Common myeloid progenitor, CD34-positive (primary cell): ENCODE measurements at regions not wholly inside any gene's neighbourhood (a gene's known extent, or its start where the extent isn't known, plus 50 kb on each side); places are given as distances from the start of the nearest gene placed in this dataset.

ENCODE experiments used
- CTCF ChIA-PET: fragments of 350-600 bp; sonication (Branson Sonifier 250); formaldehyde crosslinking; loops from one replicate; lab custom pipeline; 2021; ENCODE audit warnings: antibody characterized with exemption; lab: Charles Lee
- POLR2A ChIA-PET: fragments of 350-600 bp; sonication (Branson Sonifier 250); formaldehyde crosslinking; loops from one replicate; lab custom pipeline; 2021; ENCODE audit warnings: antibody characterized with exemption; lab: Charles Lee
- DNase-seq, 3 donors: peaks; one replicate each; pipeline versions ENCODE4 v3.0.0 to v3.0.0-alpha.2; 2013
- H3K27ac ChIP-seq, 2 experiments: 1 replicate in 1 of 2; 2 replicates in 1 of 2; pipeline ENCODE4 v1.7.0; 2013; ENCODE audit warnings: inconsistent platforms in 2 of 2, low read length in 2 of 2, mild to moderate bottlenecking in 2 of 2, low read depth in 1 of 2, moderate library complexity in 1 of 2; ENCODE audit not compliant: severe bottlenecking in 2 of 2, insufficient read depth in 1 of 2, poor library complexity in 1 of 2
- H3K27me3 ChIP-seq, 5 experiments: replicated peaks in 2 of 5; 1 replicate in 3 of 5; 2 replicates in 2 of 5; pipeline versions ENCODE4 v1.6.1 to v1.7.0; 2013; ENCODE audit warnings: low read length in 4 of 5, mild to moderate bottlenecking in 2 of 5, moderate library complexity in 2 of 5, inconsistent platforms in 1 of 5; ENCODE audit not compliant: insufficient read depth in 5 of 5, control insufficient read depth in 4 of 5
- H3K36me3 ChIP-seq, 4 experiments: 1 replicate in 2 of 4; 2 replicates in 2 of 4; pipeline versions ENCODE4 v1.6.1 to v1.7.0; 2013; ENCODE audit warnings: low read length in 3 of 4, control low read depth in 1 of 4, mild to moderate bottlenecking in 1 of 4; ENCODE audit not compliant: control insufficient read depth in 4 of 4, insufficient read depth in 4 of 4
- H3K4me1 ChIP-seq, 4 experiments: 1 replicate in 3 of 4; 2 replicates in 1 of 4; pipeline versions ENCODE4 v1.6.1 to v1.7.1; 2013; ENCODE audit warnings: low read length in 3 of 4, mild to moderate bottlenecking in 3 of 4, control low read depth in 1 of 4, inconsistent platforms in 1 of 4, moderate library complexity in 1 of 4; ENCODE audit not compliant: control insufficient read depth in 4 of 4, insufficient read depth in 4 of 4; ENCODE audit errors: control extremely low read depth in 1 of 4
- H3K4me3 ChIP-seq, 7 experiments: 1 replicate in 4 of 7; 2 replicates in 3 of 7; pipeline versions ENCODE4 v1.5.1 to v1.7.0; 2013; ENCODE audit warnings: mild to moderate bottlenecking in 7 of 7, low read length in 6 of 7, moderate library complexity in 6 of 7, inconsistent platforms in 2 of 7, low read depth in 2 of 7, control low read depth in 1 of 7; ENCODE audit not compliant: insufficient read depth in 4 of 7, control insufficient read depth in 1 of 7; ENCODE audit errors: extremely low read depth in 1 of 7
- H3K9me3 ChIP-seq, 5 experiments: 1 replicate in 4 of 5; 2 replicates in 1 of 5; pipeline versions ENCODE4 v1.6.1 to v1.7.1; 2013; ENCODE audit warnings: low read length in 4 of 5, mild to moderate bottlenecking in 2 of 5, inconsistent platforms in 1 of 5, low read depth in 1 of 5, moderate library complexity in 1 of 5; ENCODE audit not compliant: control insufficient read depth in 4 of 5, insufficient read depth in 2 of 5; ENCODE audit errors: control extremely low read depth in 1 of 5
- WGBS: methylation state at CpG from one replicate; pipeline ENCODE4 v1.1.5; 2013; ENCODE audit not compliant: insufficient coverage; 5-methylcytosine and 5-hydroxymethylcytosine counted together

- ChIA-PET POLR2A (no interaction called here), CTCF (interaction anchor here (1.4 kb wide), 1 partner anchor 11 kb away, joined by 3 read pairs; no protein-coding TSS in a partner anchor)
- Histone ChIP-seq H3K4me3 (no peak overlapping the region), H3K27ac (no peak overlapping the region), H3K27me3 (no peaks in the 10 kb centered on the region), H3K36me3 (no peaks in the 10 kb centered on the region), H3K4me1 (peaks cover 0 to 7% (median 5%) of the 10 kb centered on the region in 4 experiments), H3K9me3 (no peaks in the 10 kb centered on the region)
- WGBS = 100% methylated on average over 2 of the region's 4 CpGs
- no peak for DNase-seq
Measured at GRCh38 chr9:99606957-99607356, 214.7 kb upstream of the NR4A3 start.

DNA sequence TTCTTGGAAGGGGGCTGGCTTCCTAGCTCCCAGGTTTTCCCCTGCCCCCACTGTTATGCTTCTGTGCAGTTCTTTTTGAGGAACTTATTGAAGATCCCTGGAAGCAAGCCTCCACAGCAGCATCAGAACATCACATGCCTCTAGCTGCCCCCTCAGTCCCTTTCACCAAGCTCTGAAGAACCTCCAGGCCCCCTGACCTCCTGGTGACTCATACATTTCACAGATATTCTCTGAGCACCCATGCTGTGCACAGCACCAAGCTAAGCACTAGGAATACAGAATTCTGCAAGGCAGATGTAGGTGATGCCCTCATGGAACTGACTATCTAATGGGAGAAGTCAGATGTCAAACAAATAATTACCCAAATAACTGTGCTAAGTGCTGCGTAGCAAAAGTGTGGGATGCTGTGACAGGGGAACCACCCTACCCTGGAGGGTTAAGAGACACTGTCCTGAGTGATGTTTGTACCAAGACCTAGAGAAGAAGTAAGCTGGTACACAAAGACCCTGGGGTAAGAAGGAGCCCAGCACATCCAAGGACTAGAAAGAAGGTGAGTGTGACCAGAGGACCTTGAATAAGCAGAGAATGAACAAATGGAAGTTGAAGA is 213.7 kb upstream of the NR4A3 start:
- no peak overlapping the region for H3K4me3 ChIP-seq
- ChIA-PET POLR2A (no interaction called here), CTCF (interaction anchor here (1.4 kb wide), 1 partner anchor 12 kb away, joined by 3 read pairs; no protein-coding TSS in a partner anchor)
- DNase-seq = no peak
- H3K4me1 ChIP-seq = no peaks in the 10 kb centered on the region
- no peaks in the 10 kb centered on the region for H3K36me3 ChIP-seq
- no peaks in the 10 kb centered on the region for H3K9me3 ChIP-seq
- H3K27me3 ChIP-seq = no peaks in the 10 kb centered on the region
- no CpG with 5 or more reads among the region's 1 CpG for WGBS
- H3K27ac ChIP-seq = no peak overlapping the region

DNA sequence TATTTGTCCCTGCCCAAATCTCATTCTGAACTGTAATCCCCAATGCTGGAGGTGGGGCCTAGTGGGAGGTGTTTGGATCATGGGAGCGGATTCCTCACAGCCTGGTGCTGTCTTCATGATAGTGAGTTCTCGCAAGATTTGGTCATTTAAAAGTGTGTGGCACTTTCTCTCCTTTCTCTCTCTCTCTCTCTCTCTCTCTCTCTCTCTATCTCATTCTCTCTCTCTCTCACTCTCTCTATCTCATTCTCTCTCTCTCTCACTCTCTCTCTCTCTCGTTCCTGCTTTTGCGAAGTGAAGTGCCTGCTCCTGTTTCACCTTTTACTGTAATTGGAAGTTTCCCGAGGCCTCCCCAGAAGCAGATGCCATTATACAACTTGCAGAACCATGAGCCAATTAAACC is 207.3 kb upstream of the NR4A3 start:
- no peak overlapping the region for H3K4me3 ChIP-seq
- no peaks in the 10 kb centered on the region for H3K4me1 ChIP-seq
- ChIA-PET POLR2A (no interaction called here), CTCF (no interaction called here)
- no peak overlapping the region for H3K27ac ChIP-seq
- no peaks in the 10 kb centered on the region for H3K9me3 ChIP-seq
- H3K36me3 ChIP-seq = no peaks in the 10 kb centered on the region
- no peaks in the 10 kb centered on the region for H3K27me3 ChIP-seq
- no peak for DNase-seq
- WGBS = 100% methylated on average over 2 of the region's 5 CpGs

DNA sequence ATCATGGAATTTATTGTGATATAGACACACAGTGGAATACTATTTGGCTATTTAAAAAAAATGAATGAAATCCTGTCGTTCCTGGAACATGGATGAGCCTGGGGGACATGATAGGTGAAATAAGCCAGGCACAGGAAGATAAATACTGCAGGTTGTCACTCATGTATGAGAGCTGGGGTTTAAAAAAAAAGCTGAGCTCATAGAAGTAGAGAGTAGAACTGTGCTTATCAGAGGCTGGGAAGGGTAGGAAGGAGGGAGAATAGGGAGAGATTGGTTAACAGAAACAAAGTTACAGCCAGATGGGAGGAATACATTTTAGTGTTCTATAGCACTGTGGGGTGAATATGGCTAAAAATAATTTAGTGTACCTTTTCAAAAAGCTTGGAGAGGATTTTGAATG is 200.6 kb upstream of the NR4A3 start:
- H3K36me3 ChIP-seq = no peaks in the 10 kb centered on the region
- H3K4me3 ChIP-seq = no peak overlapping the region
- H3K27me3 ChIP-seq = no peaks in the 10 kb centered on the region
- WGBS = 88% methylated on average over 1 of the region's 1 CpG
- no peaks in the 10 kb centered on the region for H3K4me1 ChIP-seq
- POLR2A ChIA-PET = no interaction called here
- DNase-seq = no peak
- CTCF ChIA-PET = no interaction called here
- H3K9me3 ChIP-seq = no peaks in the 10 kb centered on the region
- no peak overlapping the region for H3K27ac ChIP-seq

DNA sequence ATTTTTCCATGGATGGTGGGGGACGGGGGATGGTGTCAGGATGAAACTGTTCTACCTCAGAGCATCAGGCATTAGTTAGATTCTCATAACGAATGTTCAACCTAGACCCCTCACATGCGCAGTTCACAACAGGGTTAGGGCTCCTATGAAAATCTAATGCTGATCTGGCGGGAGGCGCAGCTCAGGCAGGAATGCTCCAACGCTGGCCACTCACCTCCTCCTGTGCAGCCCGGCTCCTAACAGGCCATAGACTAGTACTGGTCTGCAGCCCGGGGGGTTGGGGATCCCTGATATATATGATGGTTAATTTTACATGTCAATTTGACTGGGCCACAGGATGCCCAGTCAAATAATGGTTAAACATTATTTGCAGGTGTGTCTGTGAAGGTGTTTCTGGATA is 199.0 kb upstream of the NR4A3 start:
- H3K4me3 ChIP-seq = no peak overlapping the region
- no peaks in the 10 kb centered on the region for H3K36me3 ChIP-seq
- no peaks in the 10 kb centered on the region for H3K9me3 ChIP-seq
- no peaks in the 10 kb centered on the region for H3K27me3 ChIP-seq
- DNase-seq = no peak
- H3K4me1 ChIP-seq = no peaks in the 10 kb centered on the region
- H3K27ac ChIP-seq = no peak overlapping the region
- POLR2A ChIA-PET = no interaction called here
- CTCF ChIA-PET = no interaction called here
- 90% methylated on average over 8 of the region's 8 CpGs for WGBS

DNA sequence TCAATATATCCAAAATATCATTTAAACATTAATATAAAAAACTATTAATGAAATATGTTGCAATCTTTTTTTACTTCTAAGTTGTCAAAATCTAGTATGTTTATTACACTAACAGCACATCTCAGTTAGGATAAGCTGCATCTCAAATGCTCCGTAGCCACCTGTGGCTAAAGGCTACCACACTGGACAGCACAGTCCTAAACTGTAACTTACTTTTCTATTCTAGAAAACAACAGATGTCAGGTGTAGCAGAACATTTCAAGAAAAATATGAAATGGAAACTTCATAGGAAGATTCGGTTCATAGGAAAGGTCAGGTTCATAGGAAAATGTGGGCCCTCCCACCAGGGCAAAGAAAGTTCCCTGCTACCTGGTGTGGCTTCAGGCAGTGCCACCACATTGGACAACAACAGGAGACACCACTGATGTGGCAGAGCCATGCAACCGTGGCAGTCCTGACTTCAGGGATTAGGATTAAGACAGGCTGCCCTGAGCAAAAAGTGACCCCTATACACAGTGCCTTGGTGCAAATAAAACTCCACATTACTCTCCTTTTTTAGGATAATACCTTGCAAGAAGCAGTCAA is 197.8 kb upstream of the NR4A3 start:
- no peaks in the 10 kb centered on the region for H3K9me3 ChIP-seq
- CTCF ChIA-PET = no interaction called here
- POLR2A ChIA-PET = interaction anchor here (0.6 kb wide), 1 partner anchor 324 kb away, joined by 3 read pairs; no protein-coding TSS in a partner anchor
- H3K36me3 ChIP-seq = no peaks in the 10 kb centered on the region
- peaks cover 0 to 8% (median 0%) of the 10 kb centered on the region in 4 experiments for H3K4me1 ChIP-seq
- H3K27me3 ChIP-seq = no peaks in the 10 kb centered on the region
- WGBS = 100% methylated on average over 3 of the region's 3 CpGs
- H3K4me3 ChIP-seq = no peak overlapping the region
- DNase-seq = no peak
- no peak overlapping the region for H3K27ac ChIP-seq

DNA sequence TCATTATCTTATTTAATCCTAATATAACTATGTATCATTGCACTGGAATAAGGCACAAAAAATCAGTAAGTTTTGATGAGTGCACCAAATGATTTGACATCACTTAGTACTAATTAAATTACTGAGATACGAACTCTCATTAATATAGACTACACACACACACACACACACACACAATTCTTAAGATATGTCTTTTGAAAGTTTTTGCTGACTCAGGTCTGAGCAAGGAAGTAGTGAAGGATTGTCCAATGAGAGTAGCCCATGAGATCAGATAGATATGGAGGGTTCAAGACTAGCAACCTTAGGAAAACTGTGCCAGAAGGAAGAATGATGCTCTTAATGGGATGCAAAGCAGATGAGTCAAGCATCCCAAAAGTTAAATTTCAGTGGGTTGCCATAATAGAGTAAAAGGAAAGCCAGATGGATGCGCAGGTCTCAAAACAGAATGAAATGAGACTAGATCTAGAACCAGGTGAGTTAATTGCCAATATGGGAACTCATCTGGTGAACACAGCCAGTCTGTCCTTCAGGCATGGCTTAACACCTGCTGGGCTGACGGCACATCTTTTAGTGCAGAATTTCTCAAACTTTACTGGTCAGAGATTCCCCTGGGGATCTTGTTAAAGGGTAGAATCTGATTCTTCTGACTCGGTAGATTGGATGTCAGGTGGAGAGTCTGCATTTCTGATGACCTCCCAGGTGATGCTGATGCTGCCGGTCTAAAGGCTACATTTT is 197.0 kb upstream of the NR4A3 start:
- POLR2A ChIA-PET = interaction anchor here (0.6 kb wide), 1 partner anchor 323 kb away, joined by 3 read pairs; no protein-coding TSS in a partner anchor
- Histone ChIP-seq H3K9me3 (no peaks in the 10 kb centered on the region), H3K4me1 (peaks cover 0 to 12% (median 2%) of the 10 kb centered on the region in 4 experiments), H3K27me3 (no peaks in the 10 kb centered on the region), H3K36me3 (no peaks in the 10 kb centered on the region), H3K4me3 (no peak overlapping the region), H3K27ac (no peak overlapping the region)
- WGBS = 96% methylated on average over 3 of the region's 5 CpGs
- CTCF ChIA-PET = no interaction called here
- no peak for DNase-seq
